GM20431 (cell line): ENCODE measurements at regions not wholly inside any gene's neighbourhood (a gene's known extent, or its start where the extent isn't known, plus 50 kb on each side); places are given as distances from the start of the nearest gene placed in this dataset.

ENCODE experiments used
- in situ Hi-C: fragments of 300-500 bp; cut with MseI, MboI; formaldehyde crosslinking; loops from one replicate; pipeline ENCODE4 v1.15.0; 2020; ENCODE audit warnings: low sequenced_read_pairs; ENCODE audit not compliant: unreplicated experiment

GRCh38 chr3:144128108-144128892, 156.7 kb downstream of the DIPK2A start:
- in situ Hi-C loops: no loop called here

GRCh38 chr3:144129536-144130214, 158.1 kb downstream of the DIPK2A start:
- in situ Hi-C loops: no loop called here

- in situ Hi-C loops: no loop called here
Observed at GRCh38 chr3:144141074-144141473, 169.5 kb downstream of the DIPK2A start.

- in situ Hi-C loops: no loop called here
Observed at GRCh38 chr3:144141496-144141895, 169.9 kb downstream of the DIPK2A start.

DNA sequence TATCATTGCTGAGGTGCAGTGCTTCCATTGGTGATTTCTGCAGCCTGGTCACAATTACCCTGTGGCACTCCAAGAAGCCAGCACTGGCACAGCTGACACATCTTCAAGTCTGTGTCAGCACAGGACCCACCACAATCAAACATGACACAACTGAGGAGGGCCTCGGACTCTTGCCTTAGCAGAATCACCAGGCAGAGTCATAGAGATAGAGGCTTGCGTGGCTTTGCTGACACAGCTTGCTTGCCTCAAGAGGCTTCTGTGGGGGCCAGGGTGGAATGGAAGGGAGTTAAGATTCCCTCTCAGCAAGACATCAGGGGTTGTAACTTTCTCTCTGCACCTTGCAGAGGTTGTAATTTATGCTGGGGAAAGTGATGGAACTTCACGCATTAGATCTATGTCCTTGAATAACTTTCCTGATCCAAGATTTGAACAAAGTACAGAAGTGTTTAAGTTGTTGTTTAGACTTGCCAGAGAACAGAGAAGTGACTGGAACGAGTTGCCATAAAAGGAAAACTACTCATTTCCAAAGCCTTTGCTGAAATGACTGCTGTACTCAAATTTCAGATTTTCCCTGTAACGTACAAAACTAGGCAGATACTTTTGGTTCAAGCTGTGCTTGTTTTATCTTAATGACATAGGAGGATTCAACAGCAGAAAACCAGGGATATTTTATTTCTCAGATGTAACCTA, 170.7 kb downstream of the DIPK2A start:
- in situ Hi-C loops: no loop called here

DNA sequence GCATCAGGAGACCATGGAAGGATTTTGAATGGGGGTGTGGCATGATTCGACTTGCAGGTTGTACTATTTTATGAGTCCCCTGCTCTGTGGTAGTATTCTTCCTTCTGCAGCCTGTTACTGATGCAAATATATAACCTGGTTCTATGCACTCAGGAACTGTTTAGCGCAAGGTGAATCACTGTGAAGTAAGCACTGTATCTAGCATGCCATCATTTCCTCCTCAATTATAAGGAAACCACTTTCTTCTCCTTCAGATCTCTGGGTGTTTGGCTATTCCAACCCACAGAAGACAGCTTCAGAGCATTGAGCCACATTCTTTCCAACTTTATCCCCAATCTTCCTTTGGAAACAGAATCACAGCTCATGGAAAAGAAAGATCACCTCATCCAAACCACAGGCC, 176.7 kb downstream of the DIPK2A start:
- in situ Hi-C loops: no loop called here

DNA sequence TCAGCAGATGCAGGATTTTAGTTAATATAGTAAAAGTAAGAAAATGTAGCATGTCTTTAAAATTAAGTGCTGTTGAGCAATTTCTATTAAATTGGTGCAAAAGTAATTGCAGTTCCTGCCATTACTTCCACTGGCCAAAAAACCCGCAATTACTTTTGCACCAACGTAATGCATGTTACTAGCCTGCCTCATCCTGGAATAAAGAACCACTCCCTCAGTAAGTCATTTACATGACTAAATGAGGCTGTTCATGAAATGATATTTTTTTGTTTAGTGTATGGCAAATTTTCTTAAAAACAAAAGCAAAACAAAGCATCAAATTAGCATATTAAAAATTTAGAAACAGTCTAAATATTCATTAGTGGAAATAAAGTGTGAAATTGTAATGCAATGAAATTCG, 180.4 kb downstream of the DIPK2A start:
- in situ Hi-C loops: no loop called here

- in situ Hi-C loops: no loop called here
Observed at GRCh38 chr3:144160627-144161026, 189.0 kb downstream of the DIPK2A start.

DNA sequence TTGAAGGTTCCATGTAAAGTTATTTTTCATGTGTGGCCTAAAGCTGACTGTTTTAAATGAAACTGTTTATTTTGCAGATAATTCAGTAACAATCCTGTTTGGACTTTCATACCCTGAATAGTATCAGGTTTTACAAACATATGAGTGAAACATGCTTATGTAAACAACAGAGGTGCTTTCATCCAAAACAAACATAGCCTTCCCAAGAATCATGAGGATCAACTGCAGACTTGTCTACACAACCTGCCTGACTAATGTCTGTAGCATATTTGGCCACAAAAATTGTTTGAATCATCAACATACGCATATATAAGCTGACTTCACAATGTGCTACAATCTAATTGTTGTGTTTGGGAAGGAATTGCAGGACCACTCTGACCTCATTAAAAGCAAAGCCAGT, 190.4 kb downstream of the DIPK2A start:
- in situ Hi-C loops: no loop called here

- in situ Hi-C loops: no loop called here
Observed at GRCh38 chr3:144164352-144164751, 192.7 kb downstream of the DIPK2A start.

GRCh38 chr3:144165482-144165881, 193.9 kb downstream of the DIPK2A start:
- in situ Hi-C loops: no loop called here

DNA sequence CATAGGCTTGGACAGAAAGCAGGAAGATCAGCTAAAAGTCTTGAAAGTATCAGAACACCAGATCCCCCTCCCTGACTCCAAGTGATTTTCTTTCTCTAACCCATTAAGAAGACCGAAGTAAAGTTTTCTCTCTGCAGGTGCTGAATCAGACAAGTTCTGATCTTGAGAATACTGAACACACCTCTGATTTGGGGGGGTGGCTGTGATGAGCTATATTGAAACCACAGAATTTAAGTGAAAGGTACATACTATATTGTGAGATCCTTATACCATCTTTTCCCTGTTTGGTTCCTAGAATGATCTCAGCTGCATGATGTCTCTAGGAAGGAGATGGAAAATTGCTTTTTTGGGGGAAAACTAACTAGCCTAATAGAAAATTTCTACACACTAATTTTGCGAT, 196.0 kb downstream of the DIPK2A start:
- in situ Hi-C loops: no loop called here

DNA sequence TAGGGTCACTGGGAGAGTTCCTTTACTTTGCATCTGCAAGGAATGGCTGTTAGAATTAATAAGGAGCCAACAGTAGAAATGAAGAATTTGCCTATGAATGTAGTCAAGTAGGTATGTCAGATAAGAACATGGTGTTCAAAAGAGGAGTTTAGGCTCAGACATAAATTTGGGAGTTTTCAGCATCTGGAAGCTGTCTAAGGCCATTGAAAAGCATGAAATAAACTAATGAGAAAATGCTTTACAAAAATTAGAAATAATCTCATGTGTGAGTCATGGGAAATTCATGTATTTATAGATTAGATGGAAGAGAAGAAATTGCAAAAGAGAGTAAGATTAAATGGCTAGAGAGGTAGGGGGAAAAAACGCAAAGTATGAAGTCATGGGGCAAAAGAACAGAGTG, 201.9 kb downstream of the DIPK2A start:
- in situ Hi-C loops: no loop called here

DNA sequence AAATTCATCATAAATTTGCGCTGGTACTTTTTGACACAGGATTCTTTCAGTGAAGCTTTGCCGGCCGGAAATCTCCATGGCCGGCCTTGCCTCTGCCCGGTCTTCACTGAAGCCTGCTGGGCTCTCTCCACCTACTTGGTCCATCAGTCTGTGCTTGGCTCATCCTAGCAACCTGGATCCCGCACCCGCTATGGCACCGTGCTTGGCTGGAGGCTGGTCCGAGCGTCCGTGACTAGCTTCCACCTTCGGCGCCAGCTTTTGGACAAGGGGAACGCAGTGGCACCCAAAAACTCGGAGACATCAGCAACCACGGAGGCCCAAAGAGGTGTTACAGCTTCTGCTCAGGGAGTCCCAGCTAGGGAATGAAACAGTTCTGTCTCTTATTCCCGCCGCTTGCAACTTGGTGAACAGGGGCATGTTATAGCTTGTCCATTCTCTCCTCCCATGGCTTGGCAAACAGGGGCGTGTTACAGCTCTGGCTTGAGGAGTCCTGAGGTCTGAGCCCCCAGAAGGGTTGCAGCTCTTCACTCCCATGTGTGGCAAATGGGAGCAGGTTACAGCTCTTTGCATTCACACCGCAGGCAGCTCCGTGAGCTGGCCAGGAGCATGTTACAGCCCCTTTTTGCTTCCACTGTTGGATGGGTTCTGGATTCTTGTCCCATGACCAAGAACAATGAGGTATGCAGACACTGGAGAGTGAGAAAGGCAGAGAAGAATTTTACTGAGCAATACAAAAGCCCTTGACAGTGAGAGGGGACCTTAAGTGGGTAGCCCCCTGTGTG, 204.2 kb downstream of the DIPK2A start:
- in situ Hi-C loops: no loop called here

- in situ Hi-C loops: no loop called here
Observed at GRCh38 chr3:144177649-144178048, 206.0 kb downstream of the DIPK2A start.

- in situ Hi-C loops: no loop called here
Observed at GRCh38 chr3:144178607-144179006, 207.0 kb downstream of the DIPK2A start.

GRCh38 chr3:144181062-144181461, 209.4 kb downstream of the DIPK2A start:
- in situ Hi-C loops: no loop called here

GRCh38 chr3:144182501-144182900, 210.9 kb downstream of the DIPK2A start:
- in situ Hi-C loops: no loop called here

- in situ Hi-C loops: no loop called here
Observed at GRCh38 chr3:144185276-144185675, 213.7 kb downstream of the DIPK2A start.

DNA sequence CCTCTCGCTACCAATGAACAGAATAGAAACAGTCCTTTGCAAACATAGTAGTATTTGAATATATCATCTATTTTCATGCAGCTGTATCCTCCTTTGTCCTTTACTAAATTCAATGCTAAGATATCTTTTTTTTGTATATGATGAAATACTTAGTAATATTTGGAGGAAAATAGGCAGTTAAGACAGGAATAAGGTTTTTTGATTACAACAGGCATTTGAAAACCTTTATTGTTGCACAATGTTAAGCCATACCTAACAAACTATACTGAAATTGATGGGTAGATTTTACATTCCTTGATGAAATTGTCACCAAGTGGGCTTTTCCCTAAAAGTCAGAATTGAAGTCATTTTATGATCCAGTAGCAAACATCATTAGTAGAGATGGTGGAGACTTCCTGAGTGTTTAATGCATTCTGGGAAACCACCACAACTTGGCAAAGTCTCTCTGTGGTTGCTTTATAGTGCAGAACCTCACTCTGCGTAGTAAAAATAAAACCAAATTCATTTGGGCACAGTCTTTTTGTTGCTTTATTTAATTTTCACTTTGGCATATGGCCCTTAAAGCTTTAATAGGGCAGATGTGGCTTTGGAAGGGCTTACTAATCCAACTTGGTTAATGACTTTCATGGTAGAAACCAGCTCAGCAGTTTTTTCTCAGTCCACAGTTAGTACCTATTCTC, 216.0 kb downstream of the DIPK2A start:
- in situ Hi-C loops: no loop called here
